Erythroblast (primary cell): ENCODE measurements at regions not wholly inside any gene's neighbourhood (a gene's known extent, or its start where the extent isn't known, plus 50 kb on each side); places are given as distances from the start of the nearest gene placed in this dataset.

ENCODE experiments used
- GATA1 ChIP-seq: IDR thresholded peaks from 2 replicates; pipeline ENCODE4 v1.6.1; 2011; ENCODE audit warnings: low read depth, mild to moderate bottlenecking, control low read depth, low read length, moderate library complexity
- POLR2A ChIP-seq: IDR thresholded peaks from 2 replicates; pipeline ENCODE4 v1.6.1; 2011; ENCODE audit warnings: mild to moderate bottlenecking, low read length

- no peak for TF ChIP-seq POLR2A
- no peak for TF ChIP-seq GATA1
Measured at GRCh38 chr9:78575771-78576170, 278.8 kb downstream of the PSAT1 start.
